AG04449 (cell line): ENCODE measurements at regions not wholly inside any gene's neighbourhood (a gene's known extent, or its start where the extent isn't known, plus 50 kb on each side); places are given as distances from the start of the nearest gene placed in this dataset.
A peak's percentile ranks its signal among the peaks of the same experiment; 100 is the strongest.

Source experiments
- CTCF ChIA-PET: fragments of 350-600 bp; formaldehyde crosslinking; extraction: SDS; loops from one replicate; lab custom pipeline; 2021; ENCODE audit warnings: antibody characterized with exemption; lab: Yijun Ruan, JAX
- POLR2A ChIA-PET: fragments of 400-600, 350-600 bp; formaldehyde crosslinking; extraction: SDS; loops from one replicate; lab custom pipeline; 2020; ENCODE audit warnings: antibody characterized with exemption, inconsistent platforms; lab: Yijun Ruan, JAX
- DNase-seq: peaks from one replicate; pipeline ENCODE4 v3.0.0-alpha.2; 2010; ENCODE audit warnings: low read depth, low spot score
- H3K4me3 ChIP-seq: 2 replicates; pipeline ENCODE4 v1.5.1; 2011; ENCODE audit warnings: low read depth, mild to moderate bottlenecking, control low read depth, low read length
- TF ChIP-seq, protein P1 (sequence below): IDR thresholded peaks from one replicate; pipeline ENCODE4 v1.5.1; 2011; ENCODE audit warnings: mild to moderate bottlenecking, moderate library complexity, low read length, control low read depth, inconsistent platforms; ENCODE audit not compliant: insufficient read depth; ENCODE audit errors: missing control alignments

DNA sequence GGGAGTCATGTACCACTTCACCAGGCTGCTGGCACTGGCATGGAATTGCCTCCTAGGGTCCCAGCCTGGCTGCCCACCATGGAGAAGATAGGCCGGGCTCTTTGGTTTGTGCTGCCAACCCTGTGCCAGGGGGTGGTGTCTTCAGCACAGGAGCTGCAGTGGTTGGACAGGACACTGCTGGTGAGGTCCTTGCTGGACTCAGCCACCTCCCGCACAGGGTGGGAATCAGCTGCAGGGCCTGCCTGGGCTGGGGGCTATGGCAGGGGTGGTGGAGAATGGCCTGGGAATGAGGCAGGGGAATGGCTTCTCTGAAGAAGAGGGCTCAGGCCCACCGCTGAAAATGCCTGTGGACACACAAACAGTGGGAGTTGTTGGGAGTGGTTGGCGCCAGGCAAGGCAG is 70.6 kb upstream of the CAPRIN2 start:
- CTCF ChIA-PET: interaction anchor here (1.1 to 3.2 kb wide), 4 partner anchors 18 to 413 kb away, joined by 3 to 8 read pairs (median 6); no protein-coding TSS in a partner anchor
- TF ChIP-seq, protein P1, sequence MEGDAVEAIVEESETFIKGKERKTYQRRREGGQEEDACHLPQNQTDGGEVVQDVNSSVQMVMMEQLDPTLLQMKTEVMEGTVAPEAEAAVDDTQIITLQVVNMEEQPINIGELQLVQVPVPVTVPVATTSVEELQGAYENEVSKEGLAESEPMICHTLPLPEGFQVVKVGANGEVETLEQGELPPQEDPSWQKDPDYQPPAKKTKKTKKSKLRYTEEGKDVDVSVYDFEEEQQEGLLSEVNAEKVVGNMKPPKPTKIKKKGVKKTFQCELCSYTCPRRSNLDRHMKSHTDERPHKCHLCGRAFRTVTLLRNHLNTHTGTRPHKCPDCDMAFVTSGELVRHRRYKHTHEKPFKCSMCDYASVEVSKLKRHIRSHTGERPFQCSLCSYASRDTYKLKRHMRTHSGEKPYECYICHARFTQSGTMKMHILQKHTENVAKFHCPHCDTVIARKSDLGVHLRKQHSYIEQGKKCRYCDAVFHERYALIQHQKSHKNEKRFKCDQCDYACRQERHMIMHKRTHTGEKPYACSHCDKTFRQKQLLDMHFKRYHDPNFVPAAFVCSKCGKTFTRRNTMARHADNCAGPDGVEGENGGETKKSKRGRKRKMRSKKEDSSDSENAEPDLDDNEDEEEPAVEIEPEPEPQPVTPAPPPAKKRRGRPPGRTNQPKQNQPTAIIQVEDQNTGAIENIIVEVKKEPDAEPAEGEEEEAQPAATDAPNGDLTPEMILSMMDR: no peak
- no peak for DNase-seq
- POLR2A ChIA-PET: no interaction called here
- no peak overlapping the region for H3K4me3 ChIP-seq

DNA sequence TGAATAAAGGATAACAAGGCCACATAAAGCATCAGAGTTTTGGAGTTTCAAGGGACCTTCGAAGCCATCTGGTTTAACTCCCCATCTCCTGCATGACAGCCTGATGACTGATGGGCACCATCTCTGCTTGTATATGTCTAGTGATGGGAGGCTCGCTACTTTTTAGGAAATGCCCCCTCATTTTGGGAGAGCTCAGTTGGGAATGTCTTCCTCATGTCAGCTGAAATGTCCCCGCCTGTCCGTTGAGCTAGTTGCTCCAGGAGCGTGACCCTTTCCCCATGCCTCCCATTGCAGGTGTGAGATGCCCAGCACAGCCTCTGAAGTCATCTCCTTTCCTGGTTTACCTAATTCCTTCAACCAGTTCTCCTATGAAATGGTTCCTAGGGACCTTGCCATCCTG is 69.6 kb upstream of the CAPRIN2 start:
- no peak overlapping the region for H3K4me3 ChIP-seq
- no peak for DNase-seq
- ChIA-PET CTCF (interaction anchor here (1.4 to 3.2 kb wide), 3 partner anchors 19 to 27 kb away, joined by 5 to 8 read pairs (median 8); no protein-coding TSS in a partner anchor), POLR2A (no interaction called here)
- TF ChIP-seq, protein P1: no peak

DNA sequence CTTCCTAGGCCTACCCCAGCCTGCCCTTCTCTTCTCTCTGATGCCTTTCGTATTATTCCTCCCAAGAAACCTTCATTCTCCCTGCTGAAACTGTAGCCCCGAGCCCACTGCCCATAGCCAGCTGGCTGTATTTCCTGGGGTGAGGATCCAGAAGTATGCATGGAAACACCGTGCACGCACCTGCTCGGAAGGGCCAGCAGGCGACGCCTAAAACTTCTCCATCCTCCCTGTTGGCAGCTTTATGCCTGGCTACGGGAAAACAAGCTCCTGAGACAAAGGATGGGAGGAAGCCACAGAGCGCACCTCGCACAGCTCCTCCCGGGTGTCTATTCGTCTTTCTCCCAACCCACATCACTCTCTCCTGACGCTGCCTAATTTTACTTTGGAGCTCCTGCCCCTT is 69.0 kb upstream of the CAPRIN2 start:
- TF ChIP-seq, protein P1: no peak
- POLR2A ChIA-PET: no interaction called here
- no peak overlapping the region for H3K4me3 ChIP-seq
- DNase-seq: no peak
- CTCF ChIA-PET: interaction anchor here (0.6 to 2.1 kb wide), 2 partner anchors 16 to 33 kb away, joined by 3 to 10 read pairs; no protein-coding TSS in a partner anchor

DNA sequence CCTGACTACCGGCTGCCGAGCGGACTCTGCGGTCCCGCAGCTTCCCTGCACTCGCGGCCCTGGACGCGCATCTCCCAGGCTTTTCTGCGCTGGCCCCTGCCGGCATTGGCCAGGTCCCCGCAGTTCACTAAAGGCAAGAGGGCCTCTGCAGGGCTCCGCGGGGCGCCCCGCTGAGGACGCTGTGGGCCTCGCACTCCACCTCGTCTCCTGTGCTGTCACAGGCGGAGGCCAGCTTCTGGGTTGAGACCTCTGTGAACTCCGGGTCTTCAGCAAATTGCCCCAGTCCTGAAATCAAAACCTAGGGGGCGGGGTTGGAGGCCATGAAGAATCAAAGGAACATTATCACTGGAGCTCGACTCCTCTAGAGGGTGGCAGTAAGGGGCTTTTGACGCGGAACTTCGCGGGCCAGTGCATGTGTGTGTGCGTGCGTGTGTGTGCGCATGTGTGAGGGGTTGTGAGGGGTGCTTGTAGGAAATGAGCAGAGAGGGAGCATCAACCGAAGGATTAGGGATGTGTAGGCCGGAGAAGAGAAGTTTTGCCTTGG is 68.5 kb upstream of the CAPRIN2 start:
- POLR2A ChIA-PET: no interaction called here
- peak overlapping the region; percentile 50 for H3K4me3 ChIP-seq
- TF ChIP-seq, protein P1: peak; percentile 38
- CTCF ChIA-PET: interaction anchor here (0.6 to 2.1 kb wide), 4 partner anchors 16 to 449 kb away, joined by 3 to 10 read pairs (median 4); no protein-coding TSS in a partner anchor
- no peak for DNase-seq

DNA sequence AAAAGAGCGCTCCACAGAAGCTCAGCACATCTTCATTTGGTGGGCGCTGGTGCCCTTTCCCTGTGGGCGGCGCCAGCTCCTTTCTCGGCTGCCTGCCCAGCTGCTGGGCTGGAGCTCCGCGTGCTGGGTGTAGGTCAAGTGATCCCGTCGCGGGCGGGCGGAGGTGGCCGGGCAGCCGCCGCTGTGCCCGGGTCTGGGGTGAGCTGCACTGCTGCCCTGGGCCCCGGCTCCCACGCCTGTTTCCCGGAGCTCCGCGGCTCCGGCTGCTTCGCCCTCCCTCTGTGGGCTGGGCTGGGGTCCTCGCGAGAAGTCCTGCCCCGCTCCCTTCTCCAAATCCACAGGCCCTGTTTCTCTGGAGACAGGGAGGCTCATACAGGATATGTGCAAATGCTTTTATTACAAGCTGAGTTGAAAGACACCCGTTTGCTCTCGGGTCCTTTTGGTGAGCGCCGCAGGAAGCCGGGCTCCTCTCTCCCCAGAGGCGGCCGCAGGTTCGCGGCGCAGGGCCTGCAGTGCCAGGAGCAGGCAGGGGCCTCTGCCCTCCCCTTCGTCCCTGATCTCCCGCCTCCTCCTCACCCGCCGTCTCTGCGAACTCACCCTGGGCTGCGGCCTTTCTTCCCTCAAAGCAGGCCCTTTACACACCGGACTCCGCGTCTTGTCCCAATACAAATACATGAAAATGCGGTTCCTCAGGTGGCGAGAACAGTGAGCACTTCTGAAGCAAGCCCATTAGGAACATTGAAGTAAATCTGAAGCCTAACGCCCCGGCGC is 67.8 kb upstream of the CAPRIN2 start:
- peak overlapping the region; percentile 50 for H3K4me3 ChIP-seq
- ChIA-PET CTCF (interaction anchor here (0.7 to 2.1 kb wide), 4 partner anchors 15 to 1304 kb away, joined by 3 to 10 read pairs (median 4); no protein-coding TSS in a partner anchor), POLR2A (interaction anchor here (0.6 kb wide), 1 partner anchor 19 kb away, joined by 3 read pairs; no protein-coding TSS in a partner anchor)
- TF ChIP-seq, protein P1: no peak
- DNase-seq: no peak

DNA sequence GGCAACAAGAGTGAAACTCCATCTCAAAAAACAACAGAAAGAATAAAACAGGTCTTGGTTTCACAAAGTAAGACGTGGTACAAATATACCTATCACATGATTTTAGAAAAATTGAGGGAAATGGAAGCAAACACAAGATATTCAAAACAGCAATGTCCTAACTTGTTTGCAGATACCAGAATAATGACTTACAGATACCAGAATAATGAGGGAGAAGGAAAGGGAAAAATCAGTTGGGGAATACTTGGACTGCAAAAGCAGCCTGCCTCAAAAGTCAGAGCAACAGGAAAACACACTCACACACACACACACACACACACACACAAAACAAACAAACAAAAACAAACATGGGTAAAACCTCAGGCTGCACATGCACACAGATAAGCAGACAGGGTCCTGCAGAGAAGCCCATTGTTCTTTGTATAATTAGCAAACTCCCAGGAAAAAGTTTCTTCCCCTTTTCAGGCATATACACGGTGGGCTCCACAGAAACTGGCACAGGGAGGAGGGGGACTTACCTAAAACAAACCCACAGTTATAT is 65.7 kb upstream of the CAPRIN2 start:
- CTCF ChIA-PET: no interaction called here

More for the DNA sequence above, 65.7 kb upstream of the CAPRIN2 start:
- POLR2A ChIA-PET: no interaction called here
- TF ChIP-seq, protein P1: no peak
- H3K4me3 ChIP-seq: no peak overlapping the region
- no peak for DNase-seq
